OCI-LY1 (cell line): ENCODE measurements at regions not wholly inside any gene's neighbourhood (a gene's known extent, or its start where the extent isn't known, plus 50 kb on each side); places are given as distances from the start of the nearest gene placed in this dataset.

Source experiments
- EZH2 ChIP-seq: fragments of 200-600 bp; sonication (generic), shearing (Covaris generic); IDR thresholded peaks from 2 replicates; pipeline ENCODE4 v1.8.0; 2017; ENCODE audit warnings: borderline replicate concordance, mixed run types, mild to moderate bottlenecking, antibody characterized with exemption, low read length, moderate library complexity, mixed read lengths
- TF ChIP-seq, protein P1 (sequence below): fragments of 200-600 bp; sonication (generic), shearing (Covaris generic); IDR thresholded peaks from 2 replicates; pipeline ENCODE4 v1.5.1; 2017; ENCODE audit warnings: mild to moderate bottlenecking, antibody characterized with exemption, low read length, moderate library complexity, mixed read lengths

GRCh38 chr14:97153527-97153926, 356.3 kb downstream of the VRK1 start:
- TF ChIP-seq, protein P1, sequence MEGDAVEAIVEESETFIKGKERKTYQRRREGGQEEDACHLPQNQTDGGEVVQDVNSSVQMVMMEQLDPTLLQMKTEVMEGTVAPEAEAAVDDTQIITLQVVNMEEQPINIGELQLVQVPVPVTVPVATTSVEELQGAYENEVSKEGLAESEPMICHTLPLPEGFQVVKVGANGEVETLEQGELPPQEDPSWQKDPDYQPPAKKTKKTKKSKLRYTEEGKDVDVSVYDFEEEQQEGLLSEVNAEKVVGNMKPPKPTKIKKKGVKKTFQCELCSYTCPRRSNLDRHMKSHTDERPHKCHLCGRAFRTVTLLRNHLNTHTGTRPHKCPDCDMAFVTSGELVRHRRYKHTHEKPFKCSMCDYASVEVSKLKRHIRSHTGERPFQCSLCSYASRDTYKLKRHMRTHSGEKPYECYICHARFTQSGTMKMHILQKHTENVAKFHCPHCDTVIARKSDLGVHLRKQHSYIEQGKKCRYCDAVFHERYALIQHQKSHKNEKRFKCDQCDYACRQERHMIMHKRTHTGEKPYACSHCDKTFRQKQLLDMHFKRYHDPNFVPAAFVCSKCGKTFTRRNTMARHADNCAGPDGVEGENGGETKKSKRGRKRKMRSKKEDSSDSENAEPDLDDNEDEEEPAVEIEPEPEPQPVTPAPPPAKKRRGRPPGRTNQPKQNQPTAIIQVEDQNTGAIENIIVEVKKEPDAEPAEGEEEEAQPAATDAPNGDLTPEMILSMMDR: no peak
- TF ChIP-seq EZH2: no peak
